Nephron progenitor cell (in vitro differentiated cells): ENCODE measurements at regions not wholly inside any gene's neighbourhood (a gene's known extent, or its start where the extent isn't known, plus 50 kb on each side); places are given as distances from the start of the nearest gene placed in this dataset.

Experiments used
- DNase-seq: peaks from one replicate; pipeline ENCODE4 v3.0.0; 2021
- H3K27ac Mint-ChIP-seq: 2 replicates; pipeline ENCODE4 v1.8.0; 2021; ENCODE audit warnings: mild to moderate bottlenecking, moderate library complexity, mixed read lengths
- H3K27me3 Mint-ChIP-seq: 2 replicates; pipeline ENCODE4 v1.8.0; 2021; ENCODE audit warnings: mild to moderate bottlenecking, low read depth, mixed read lengths; ENCODE audit not compliant: poor library complexity
- H3K36me3 Mint-ChIP-seq: 2 replicates; pipeline ENCODE4 v1.8.0; 2021; ENCODE audit warnings: low read depth, mixed read lengths
- H3K4me1 Mint-ChIP-seq: 2 replicates; pipeline ENCODE4 v1.8.0; 2021; ENCODE audit warnings: mixed read lengths
- H3K4me3 Mint-ChIP-seq: 2 replicates; pipeline ENCODE4 v1.8.0; 2021; ENCODE audit warnings: mild to moderate bottlenecking, moderate library complexity, mixed read lengths
- H3K9me3 Mint-ChIP-seq: 2 replicates; pipeline ENCODE4 v1.8.0; 2021; ENCODE audit warnings: mild to moderate bottlenecking, moderate library complexity, mixed read lengths
- TF ChIP-seq, protein P1 (sequence below): fragments of 200-600 bp; sonication (generic); IDR thresholded peaks from 2 replicates; pipeline ENCODE4 v1.5.0; 2021; ENCODE audit warnings: antibody characterized with exemption

DNA sequence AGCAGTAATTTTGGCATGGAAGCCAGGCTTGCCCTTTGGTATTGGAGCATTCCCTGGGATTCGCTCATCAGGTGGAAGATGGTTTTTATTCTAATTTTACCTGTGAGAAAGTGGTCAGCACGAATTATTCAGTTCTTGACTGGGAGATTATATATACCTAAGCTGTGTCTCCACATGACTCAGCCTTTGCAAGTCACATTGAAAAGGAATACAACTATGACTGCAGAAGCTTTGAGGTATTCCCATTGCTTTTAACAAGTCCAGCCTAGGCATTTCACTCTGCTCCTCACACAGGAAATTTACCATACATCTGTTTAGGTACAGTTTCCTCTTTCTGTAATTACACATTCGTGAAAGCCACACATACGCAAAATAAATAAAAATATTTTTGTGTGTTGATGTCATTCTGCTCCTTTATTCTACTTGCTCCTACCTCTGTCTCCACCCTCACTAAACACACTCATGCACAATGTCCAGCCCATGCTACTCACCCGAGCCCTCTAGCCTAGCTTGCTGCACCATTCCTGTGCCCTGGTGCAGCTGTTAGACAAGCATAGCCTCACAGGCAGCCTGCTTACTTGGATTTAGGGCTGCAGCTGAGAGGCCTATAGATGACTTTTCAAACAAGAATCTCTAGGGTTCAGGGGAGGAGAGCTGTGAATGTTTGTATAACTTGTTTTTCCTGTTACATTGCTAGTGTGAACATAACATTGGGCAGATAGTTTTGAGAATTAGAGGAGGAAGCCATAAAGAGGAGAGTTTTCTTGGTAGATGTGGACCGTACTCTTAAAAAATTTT is 504.4 kb upstream of the FAT1 start:
- no peaks in the 10 kb centered on the region for H3K36me3 Mint-ChIP-seq
- TF ChIP-seq, protein P1, sequence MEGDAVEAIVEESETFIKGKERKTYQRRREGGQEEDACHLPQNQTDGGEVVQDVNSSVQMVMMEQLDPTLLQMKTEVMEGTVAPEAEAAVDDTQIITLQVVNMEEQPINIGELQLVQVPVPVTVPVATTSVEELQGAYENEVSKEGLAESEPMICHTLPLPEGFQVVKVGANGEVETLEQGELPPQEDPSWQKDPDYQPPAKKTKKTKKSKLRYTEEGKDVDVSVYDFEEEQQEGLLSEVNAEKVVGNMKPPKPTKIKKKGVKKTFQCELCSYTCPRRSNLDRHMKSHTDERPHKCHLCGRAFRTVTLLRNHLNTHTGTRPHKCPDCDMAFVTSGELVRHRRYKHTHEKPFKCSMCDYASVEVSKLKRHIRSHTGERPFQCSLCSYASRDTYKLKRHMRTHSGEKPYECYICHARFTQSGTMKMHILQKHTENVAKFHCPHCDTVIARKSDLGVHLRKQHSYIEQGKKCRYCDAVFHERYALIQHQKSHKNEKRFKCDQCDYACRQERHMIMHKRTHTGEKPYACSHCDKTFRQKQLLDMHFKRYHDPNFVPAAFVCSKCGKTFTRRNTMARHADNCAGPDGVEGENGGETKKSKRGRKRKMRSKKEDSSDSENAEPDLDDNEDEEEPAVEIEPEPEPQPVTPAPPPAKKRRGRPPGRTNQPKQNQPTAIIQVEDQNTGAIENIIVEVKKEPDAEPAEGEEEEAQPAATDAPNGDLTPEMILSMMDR: no peak
- peak overlapping the region; percentile 52 for H3K27ac Mint-ChIP-seq
- no peak for DNase-seq
- H3K4me3 Mint-ChIP-seq: no peak overlapping the region
- H3K9me3 Mint-ChIP-seq: no peaks in the 10 kb centered on the region
- H3K4me1 Mint-ChIP-seq: peaks cover 30% of the 10 kb centered on the region
- peaks cover 4% of the 10 kb centered on the region for H3K27me3 Mint-ChIP-seq

DNA sequence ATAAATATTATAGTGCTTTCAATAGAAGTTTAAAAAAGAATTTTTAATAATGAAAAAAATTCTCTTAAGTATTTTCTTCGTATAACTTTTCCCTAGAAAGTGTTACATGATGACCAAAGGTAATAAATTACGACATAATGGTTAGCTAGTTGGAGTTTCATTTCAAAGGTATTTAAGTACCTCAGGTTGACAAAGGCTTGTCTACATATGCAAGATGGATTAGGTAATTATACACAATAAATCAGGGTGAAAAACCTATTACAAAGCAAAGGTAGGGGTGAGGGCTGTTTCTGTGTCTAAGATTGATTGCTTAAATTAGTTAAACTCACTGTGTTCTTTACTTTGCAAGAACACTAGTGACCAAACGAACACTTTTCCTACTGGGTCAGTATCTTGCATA is 508.5 kb upstream of the FAT1 start:
- no peak for DNase-seq
- Mint-ChIP-seq H3K27ac (peak overlapping the region; percentile 66), H3K27me3 (peaks cover 4% of the 10 kb centered on the region), H3K36me3 (no peaks in the 10 kb centered on the region), H3K4me1 (peaks cover 42% of the 10 kb centered on the region), H3K9me3 (no peaks in the 10 kb centered on the region), H3K4me3 (no peak overlapping the region)
- TF ChIP-seq, protein P1: no peak

DNA sequence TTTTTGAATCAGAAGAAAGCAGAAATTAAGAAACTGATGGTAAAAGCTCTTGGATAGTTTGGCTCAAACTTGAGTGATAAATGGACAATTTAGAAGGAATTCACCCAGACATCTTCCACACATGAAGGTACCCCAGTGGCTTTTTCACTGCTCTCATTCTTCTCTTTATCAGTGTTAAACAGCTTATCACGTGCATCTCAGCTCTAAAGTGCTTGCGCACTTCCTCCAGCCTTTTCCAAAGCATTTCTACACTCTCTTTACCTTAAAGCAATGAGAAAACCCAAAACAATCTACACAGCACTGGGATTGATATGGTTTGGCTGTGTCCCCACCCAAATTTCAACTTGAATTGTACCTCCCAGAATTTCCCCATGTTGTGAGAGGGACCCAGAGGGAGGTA is 509.1 kb upstream of the FAT1 start:
- H3K9me3 Mint-ChIP-seq: no peaks in the 10 kb centered on the region
- H3K4me3 Mint-ChIP-seq: no peak overlapping the region
- DNase-seq: no peak
- peak overlapping the region; percentile 38 for H3K27ac Mint-ChIP-seq
- no peaks in the 10 kb centered on the region for H3K27me3 Mint-ChIP-seq
- TF ChIP-seq, protein P1: no peak
- H3K4me1 Mint-ChIP-seq: peaks cover 42% of the 10 kb centered on the region
- no peaks in the 10 kb centered on the region for H3K36me3 Mint-ChIP-seq

DNA sequence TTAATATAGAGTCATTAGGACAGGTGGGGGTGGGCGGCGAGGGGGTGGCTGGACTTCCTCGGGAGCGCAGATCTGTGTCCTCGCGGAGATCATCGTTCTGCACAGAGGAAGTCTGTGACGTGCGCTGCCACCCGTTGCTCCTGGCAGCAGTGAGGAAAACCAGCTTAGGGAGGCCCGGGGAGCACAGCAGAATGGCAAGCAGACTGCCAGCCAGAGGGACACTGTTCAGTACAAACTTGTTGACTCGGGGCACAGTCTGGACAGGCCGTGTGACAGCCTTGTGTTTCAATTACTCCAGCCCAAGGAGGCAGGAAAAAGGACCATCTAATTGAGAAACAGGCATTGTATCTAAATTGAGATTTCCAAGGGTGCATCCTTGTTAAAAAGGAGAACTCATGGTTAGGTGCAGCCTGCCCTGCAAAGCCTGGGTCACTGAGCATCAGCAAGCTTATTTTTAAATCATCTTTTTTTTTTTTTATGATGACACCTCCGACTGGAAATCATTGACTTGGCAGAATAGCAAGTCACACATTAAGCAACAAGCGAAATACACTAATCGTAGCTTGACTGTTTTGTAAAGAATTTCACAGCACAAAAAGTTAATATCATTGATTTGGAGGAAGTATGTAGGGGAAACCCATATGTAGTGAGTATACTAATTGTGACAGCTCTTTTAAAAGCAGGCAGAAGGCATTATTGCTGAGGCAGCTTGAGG is 512.0 kb upstream of the FAT1 start:
- Mint-ChIP-seq H3K36me3 (no peaks in the 10 kb centered on the region), H3K4me1 (peaks cover 32% of the 10 kb centered on the region), H3K4me3 (no peak overlapping the region), H3K9me3 (no peaks in the 10 kb centered on the region), H3K27me3 (no peaks in the 10 kb centered on the region), H3K27ac (no peak overlapping the region)
- TF ChIP-seq, protein P1: no peak
- DNase-seq: no peak

DNA sequence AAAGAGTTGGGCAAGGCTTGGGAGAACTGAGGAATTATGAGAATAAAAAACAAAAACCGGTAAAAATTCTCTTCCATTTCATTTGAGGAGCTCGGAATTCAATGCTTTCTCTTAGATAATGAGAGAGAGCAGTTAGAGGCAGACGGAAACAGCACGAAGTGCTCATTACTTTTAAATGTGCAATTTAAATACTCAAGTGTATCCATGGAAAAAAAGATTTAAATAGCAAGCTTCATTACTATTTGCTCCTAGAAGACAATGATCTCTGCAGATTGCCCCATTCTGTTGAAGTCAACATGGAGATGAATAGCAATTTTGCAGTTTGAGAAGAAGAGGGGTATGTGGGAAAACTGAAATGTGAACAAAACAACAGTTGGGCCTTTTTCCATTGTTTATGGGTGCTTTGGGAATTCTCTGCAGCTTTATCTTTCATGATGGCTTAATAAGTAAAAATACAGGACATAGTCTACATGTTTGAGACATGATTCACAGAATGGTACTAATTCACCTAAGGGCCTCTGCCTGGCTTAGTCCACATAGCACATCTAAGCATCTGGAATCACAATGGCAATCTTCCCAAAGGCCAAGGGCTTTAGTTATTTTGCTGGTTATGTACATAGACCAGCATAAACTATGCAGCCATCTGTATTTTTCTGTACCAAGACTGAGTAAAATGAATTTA is 512.7 kb upstream of the FAT1 start:
- H3K36me3 Mint-ChIP-seq: no peaks in the 10 kb centered on the region
- no peaks in the 10 kb centered on the region for H3K27me3 Mint-ChIP-seq
- TF ChIP-seq, protein P1: no peak
- no peaks in the 10 kb centered on the region for H3K9me3 Mint-ChIP-seq
- no peak for DNase-seq
- peaks cover 32% of the 10 kb centered on the region for H3K4me1 Mint-ChIP-seq
- no peak overlapping the region for H3K27ac Mint-ChIP-seq
- H3K4me3 Mint-ChIP-seq: no peak overlapping the region
